GM12865 (cell line): ENCODE measurements at regions not wholly inside any gene's neighbourhood (a gene's known extent, or its start where the extent isn't known, plus 50 kb on each side); places are given as distances from the start of the nearest gene placed in this dataset.

ENCODE experiments used
- DNase-seq: peaks from one replicate; pipeline ENCODE4 v3.0.0; 2010; ENCODE audit warnings: low read depth
- H3K4me3 ChIP-seq: 2 replicates; pipeline ENCODE4 v1.5.1; 2011; ENCODE audit warnings: mild to moderate bottlenecking, low read depth, low read length, control low read depth
- TF ChIP-seq, protein P1 (sequence below): IDR thresholded peaks from 2 replicates; pipeline ENCODE4 v1.5.1; 2011; ENCODE audit warnings: low read length, control low read depth, low read depth, inconsistent platforms; ENCODE audit not compliant: insufficient read depth; ENCODE audit errors: missing control alignments

DNA sequence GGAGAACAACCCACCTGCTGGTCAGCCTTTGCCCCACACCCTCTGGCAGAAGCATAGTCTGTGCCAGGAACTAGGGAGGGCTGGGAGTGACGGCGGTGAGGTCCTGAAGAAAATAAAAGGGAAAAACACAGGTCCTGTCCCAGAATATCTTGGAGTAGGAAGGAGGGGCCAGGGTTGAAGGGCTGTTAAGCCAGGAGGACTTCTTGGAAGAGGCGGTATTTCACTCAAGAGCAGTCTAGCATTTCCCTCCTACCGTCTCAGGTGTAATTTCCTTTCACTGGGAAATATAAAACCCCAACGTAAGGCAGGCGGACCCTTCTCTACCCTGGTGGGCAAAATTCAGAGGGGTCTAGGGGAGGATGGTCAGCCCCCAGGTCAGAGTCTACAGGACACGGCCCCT, 72.7 kb upstream of the TTC34 start:
- no peak for DNase-seq
- H3K4me3 ChIP-seq = no peak overlapping the region
- TF ChIP-seq, protein P1, sequence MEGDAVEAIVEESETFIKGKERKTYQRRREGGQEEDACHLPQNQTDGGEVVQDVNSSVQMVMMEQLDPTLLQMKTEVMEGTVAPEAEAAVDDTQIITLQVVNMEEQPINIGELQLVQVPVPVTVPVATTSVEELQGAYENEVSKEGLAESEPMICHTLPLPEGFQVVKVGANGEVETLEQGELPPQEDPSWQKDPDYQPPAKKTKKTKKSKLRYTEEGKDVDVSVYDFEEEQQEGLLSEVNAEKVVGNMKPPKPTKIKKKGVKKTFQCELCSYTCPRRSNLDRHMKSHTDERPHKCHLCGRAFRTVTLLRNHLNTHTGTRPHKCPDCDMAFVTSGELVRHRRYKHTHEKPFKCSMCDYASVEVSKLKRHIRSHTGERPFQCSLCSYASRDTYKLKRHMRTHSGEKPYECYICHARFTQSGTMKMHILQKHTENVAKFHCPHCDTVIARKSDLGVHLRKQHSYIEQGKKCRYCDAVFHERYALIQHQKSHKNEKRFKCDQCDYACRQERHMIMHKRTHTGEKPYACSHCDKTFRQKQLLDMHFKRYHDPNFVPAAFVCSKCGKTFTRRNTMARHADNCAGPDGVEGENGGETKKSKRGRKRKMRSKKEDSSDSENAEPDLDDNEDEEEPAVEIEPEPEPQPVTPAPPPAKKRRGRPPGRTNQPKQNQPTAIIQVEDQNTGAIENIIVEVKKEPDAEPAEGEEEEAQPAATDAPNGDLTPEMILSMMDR = no peak

DNA sequence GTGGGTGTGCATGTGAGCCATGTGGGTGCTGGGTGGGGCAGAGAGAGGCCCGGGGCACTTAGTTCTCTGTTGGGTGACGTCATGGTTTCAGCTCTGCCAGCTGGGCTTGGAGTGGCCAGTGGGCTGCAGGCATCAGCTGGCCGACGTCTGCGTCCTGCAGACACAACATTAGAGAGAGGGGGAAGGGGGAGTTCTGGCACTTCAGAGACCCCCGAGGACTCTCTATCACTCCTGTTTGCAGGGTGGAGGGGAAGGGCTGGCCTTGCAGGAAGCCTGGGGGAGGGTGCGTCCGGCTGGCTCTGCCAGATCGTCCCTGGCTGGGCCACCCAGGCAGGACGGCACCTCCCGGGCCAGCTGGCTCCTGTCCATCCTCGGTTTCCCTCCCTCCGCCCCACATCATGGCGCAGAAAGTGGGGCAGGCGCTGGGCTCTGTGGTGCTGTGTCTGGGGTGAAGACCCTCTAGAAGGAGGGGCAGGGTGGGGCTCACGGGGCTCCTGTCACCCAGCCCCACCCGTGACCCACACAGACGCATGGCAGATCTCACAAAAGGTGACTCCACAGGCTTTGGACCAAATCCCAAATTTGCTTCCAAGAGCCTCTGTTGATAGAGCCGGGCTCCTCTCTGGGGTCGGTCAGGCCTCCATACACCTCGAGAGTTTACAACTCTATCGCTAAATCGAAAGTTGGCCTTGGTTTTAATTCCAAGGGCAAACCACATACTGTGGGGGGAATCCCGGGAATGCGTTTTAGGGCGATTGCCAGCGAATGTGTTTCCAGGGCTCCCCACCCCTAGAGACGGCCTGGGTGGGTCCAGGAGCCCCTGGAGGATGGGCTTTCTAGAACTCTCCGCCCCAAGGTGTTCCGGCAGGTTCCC, 73.4 kb upstream of the TTC34 start:
- DNase-seq = no peak
- TF ChIP-seq, protein P1 = no peak
- H3K4me3 ChIP-seq = no peak overlapping the region

GRCh38 chr1:2875707-2876561, 74.4 kb upstream of the TTC34 start:
- TF ChIP-seq, protein P1 = no peak
- no peak overlapping the region for H3K4me3 ChIP-seq
- DNase-seq = no peak

DNA sequence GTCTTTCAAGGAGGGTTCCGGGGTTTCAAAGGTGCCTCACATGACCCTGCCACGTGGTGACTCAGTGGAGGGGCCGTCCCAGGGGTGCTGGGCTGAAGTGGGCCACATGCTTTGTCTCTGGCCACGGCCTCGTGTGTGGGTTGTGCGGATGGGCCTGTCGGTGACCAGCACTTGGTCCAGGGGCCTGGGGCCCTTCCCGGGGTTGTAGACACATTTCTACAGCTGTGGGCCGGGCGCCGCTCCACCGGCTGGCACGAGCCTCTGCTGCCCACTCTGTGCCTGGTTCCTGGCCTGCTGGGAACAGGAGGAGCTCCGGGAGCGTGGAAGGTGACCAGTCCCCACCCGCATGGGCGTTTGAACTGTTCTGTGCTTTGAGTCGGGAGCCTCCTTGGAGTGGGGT, 75.4 kb upstream of the TTC34 start:
- TF ChIP-seq, protein P1 = no peak
- no peak overlapping the region for H3K4me3 ChIP-seq
- no peak for DNase-seq

- DNase-seq = no peak
- TF ChIP-seq, protein P1 = no peak
- no peak overlapping the region for H3K4me3 ChIP-seq
These were observed 75.9 kb upstream of the TTC34 start for GRCh38 chr1:2877391-2877790.

DNA sequence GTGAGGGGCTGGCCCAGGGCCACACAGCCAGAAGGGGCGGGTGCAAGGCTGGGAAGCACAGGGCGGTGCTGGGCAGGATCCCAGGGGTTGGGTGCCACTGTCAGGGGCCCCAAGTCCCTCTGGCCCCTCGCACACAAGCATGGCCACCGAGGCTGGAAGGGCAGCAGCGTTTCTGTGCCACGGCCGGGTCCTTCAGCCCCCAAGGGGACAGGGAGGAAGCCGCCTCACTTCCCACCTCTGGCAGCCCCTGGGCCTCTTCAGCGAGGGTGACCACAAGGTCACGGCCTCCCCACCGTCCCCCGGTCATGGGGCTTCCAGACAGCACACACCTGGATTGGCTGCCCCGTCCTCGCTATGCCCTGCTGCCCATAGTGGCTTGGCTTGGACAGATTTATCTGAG, 77.1 kb upstream of the TTC34 start:
- TF ChIP-seq, protein P1 = no peak

More for the DNA sequence above, 77.1 kb upstream of the TTC34 start:
- no peak for DNase-seq
- no peak overlapping the region for H3K4me3 ChIP-seq
